ENCODE measurements at regions not wholly inside any gene's neighbourhood (a gene's known extent, or its start where the extent isn't known, plus 50 kb on each side); places are given as distances from the start of the nearest gene placed in this dataset.
A peak's percentile ranks its signal among the peaks of the same experiment; 100 is the strongest.

DNA sequence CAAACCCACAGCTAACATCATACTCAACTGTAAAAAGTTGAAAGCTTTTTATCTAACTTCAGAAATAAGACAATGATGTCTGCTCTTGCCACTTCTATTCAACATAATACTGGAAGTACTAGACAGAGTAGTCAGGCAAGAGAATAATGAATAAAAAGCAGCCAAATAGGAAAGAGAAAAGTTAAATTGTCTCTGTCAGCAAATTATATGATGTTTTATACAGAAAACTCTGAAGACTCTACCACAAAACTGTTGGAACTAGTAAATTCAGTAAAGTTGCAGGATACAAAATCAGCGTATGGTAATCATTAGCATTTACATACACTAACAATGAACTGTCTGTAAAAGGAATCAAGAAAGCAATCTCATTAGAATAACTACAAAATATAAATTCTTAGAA, 752.9 kb upstream of the CT83 start:
- Histone ChIP-seq H3K4me3 (ENCODE audit: low read depth, low read length) (no peak overlapping the region), H3K9ac (ENCODE audit: low read depth, low read length) (no peak overlapping the region), H3K9me3 (ENCODE audit: control insufficient read depth, insufficient read depth, low read length) (no peaks in the 10 kb centered on the region), H3K4me1 (ENCODE audit: control insufficient read depth, insufficient read depth, low read length) (peaks cover 8% of the 10 kb centered on the region; the same call in 1 of the 2 replicates), H3K27me3 (ENCODE audit: control insufficient read depth, insufficient read depth, low read length) (no peaks in the 10 kb centered on the region), H3K27ac (ENCODE audit: low read depth, low read length) (no peak overlapping the region), H3K36me3 (ENCODE audit: control insufficient read depth, insufficient read depth, low read length) (no peaks in the 10 kb centered on the region)

DNA sequence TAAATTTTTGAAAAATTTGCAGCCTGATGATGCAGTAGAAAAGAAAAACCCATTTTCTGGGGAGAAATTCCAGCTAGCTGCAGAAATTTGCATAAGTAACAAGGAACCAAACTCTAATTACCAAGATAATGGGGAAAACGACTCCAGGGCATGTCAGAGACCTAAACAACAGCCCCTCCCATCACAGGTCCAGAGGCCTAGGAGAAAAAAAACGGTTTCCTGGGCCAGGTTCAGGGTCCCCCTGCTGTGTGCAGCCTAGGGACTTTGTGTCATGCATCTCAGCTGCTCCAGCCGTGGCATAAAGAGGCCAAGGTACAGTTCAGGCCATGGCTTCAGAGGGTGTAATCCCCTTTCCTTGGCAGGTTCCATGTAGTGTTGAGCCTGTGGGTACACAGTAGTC, 733.7 kb upstream of the CT83 start:
- H3K27me3 ChIP-seq (ENCODE audit: control insufficient read depth, insufficient read depth, low read length): no peaks in the 10 kb centered on the region
- no peaks in the 10 kb centered on the region for H3K36me3 ChIP-seq (ENCODE audit: control insufficient read depth, insufficient read depth, low read length)
- no peak overlapping the region for H3K9ac ChIP-seq (ENCODE audit: low read depth, low read length)
- H3K27ac ChIP-seq (ENCODE audit: low read depth, low read length): peak overlapping the region; percentile 14
- no peaks in the 10 kb centered on the region for H3K9me3 ChIP-seq (ENCODE audit: control insufficient read depth, insufficient read depth, low read length)
- H3K4me1 ChIP-seq (ENCODE audit: control insufficient read depth, insufficient read depth, low read length): peaks cover 14% of the 10 kb centered on the region
- H3K4me3 ChIP-seq (ENCODE audit: low read depth, low read length): 0 out of 2 replicates have a peak overlapping the region, but pooled peaks have one; percentile 2

DNA sequence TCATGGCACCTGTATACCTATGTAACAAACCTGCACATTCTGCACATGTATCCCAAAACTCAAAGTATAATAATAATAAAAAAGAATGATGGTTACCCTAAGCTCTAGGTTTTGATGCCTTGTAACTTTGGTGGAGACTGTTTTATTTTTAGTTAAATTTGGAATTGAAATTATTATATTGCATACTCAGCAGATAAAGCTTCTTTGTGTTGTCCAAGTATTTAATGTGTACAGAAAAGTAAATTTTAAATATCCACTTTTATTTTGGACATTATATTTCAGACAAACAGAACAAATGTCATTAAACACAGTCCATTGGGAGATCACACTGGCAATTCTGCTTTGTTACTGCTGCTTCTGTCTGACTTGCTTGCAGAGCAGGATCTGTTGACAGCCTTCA, 684.5 kb upstream of the CT83 start:
- Histone ChIP-seq H3K36me3 (ENCODE audit: control insufficient read depth, insufficient read depth, low read length) (no peaks in the 10 kb centered on the region), H3K4me3 (ENCODE audit: low read depth, low read length) (no peak overlapping the region), H3K27me3 (ENCODE audit: control insufficient read depth, insufficient read depth, low read length) (no peaks in the 10 kb centered on the region), H3K9me3 (ENCODE audit: control insufficient read depth, insufficient read depth, low read length) (peaks cover 3% of the 10 kb centered on the region; the same call in 1 of the 2 replicates), H3K27ac (ENCODE audit: low read depth, low read length) (no peak overlapping the region), H3K9ac (ENCODE audit: low read depth, low read length) (no peak overlapping the region), H3K4me1 (ENCODE audit: control insufficient read depth, insufficient read depth, low read length) (no peaks in the 10 kb centered on the region)

DNA sequence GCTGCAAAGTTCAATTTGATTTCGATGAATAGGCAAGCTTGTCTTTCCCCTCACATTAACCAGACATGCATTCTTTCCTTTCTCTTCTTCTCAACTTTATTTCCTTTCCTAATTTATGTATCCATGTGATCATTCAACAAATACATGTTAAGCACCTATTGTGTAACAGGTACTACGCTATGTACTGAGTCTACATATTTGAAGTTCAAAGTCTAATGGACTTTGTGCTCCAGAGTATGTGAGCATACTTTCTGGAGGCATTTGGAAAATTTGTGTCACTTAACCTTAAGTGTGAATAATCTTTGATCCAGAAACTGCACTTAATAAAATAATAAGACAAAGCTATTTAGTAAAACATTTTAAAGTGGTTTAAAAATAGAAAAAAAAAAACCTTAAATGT, 675.3 kb upstream of the CT83 start:
- H3K27me3 ChIP-seq (ENCODE audit: control insufficient read depth, insufficient read depth, low read length): no peaks in the 10 kb centered on the region
- no peaks in the 10 kb centered on the region for H3K4me1 ChIP-seq (ENCODE audit: control insufficient read depth, insufficient read depth, low read length)
- no peaks in the 10 kb centered on the region for H3K36me3 ChIP-seq (ENCODE audit: control insufficient read depth, insufficient read depth, low read length)
- no peaks in the 10 kb centered on the region; the same call in 1 of the 2 replicates for H3K9me3 ChIP-seq (ENCODE audit: control insufficient read depth, insufficient read depth, low read length)
- H3K4me3 ChIP-seq (ENCODE audit: low read depth, low read length): no peak overlapping the region
- no peak overlapping the region for H3K9ac ChIP-seq (ENCODE audit: low read depth, low read length)
- H3K27ac ChIP-seq (ENCODE audit: low read depth, low read length): no peak overlapping the region

DNA sequence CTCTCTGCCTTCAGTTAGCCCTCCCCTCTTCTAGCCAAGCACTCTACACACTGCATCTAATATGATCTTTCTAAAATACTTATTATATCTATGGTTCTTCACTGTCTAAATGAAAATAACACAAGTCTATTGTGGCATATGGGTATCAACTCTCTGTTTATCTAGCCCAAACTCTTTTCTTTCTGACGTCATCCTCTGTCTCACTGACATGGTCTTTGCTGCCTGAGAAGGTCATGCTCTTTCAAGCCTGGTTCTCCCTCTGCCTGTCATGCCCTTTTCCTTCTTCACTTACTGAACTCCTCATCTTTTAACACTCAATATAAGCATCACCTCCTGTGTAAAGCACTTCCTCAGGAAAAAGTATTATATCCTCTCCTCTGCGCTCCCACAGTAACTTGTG, 672.2 kb upstream of the CT83 start:
- Histone ChIP-seq H3K4me1 (ENCODE audit: control insufficient read depth, insufficient read depth, low read length) (no peaks in the 10 kb centered on the region), H3K4me3 (ENCODE audit: low read depth, low read length) (no peak overlapping the region), H3K36me3 (ENCODE audit: control insufficient read depth, insufficient read depth, low read length) (no peaks in the 10 kb centered on the region), H3K27ac (ENCODE audit: low read depth, low read length) (no peak overlapping the region), H3K9ac (ENCODE audit: low read depth, low read length) (no peak overlapping the region), H3K9me3 (ENCODE audit: control insufficient read depth, insufficient read depth, low read length) (no peaks in the 10 kb centered on the region), H3K27me3 (ENCODE audit: control insufficient read depth, insufficient read depth, low read length) (peaks cover 3% of the 10 kb centered on the region; the same call in 1 of the 2 replicates)

DNA sequence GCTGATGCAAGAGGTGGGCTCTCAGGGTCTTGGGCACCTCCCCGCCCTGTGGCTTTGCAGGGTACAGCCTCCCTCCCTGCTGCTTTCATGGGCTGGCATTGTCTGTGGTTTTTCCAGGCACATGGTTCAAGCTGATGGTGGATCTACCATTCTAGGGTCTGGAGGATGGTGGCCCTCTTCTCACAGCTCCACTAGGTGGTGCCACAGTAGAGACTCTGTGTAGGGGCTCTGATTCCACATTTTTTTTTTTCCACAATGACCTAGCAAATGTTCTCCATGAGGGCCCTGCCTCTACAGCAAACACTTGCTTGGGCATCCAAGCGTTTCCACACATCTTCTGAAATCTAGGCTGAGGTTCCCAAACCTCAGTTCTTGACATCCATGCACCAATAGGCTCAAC, 657.9 kb upstream of the CT83 start:
- Histone ChIP-seq H3K27ac (ENCODE audit: low read depth, low read length) (no peak overlapping the region), H3K9me3 (ENCODE audit: control insufficient read depth, insufficient read depth, low read length) (peaks cover 19% of the 10 kb centered on the region), H3K9ac (ENCODE audit: low read depth, low read length) (no peak overlapping the region), H3K4me1 (ENCODE audit: control insufficient read depth, insufficient read depth, low read length) (no peaks in the 10 kb centered on the region), H3K36me3 (ENCODE audit: control insufficient read depth, insufficient read depth, low read length) (no peaks in the 10 kb centered on the region), H3K4me3 (ENCODE audit: low read depth, low read length) (no peak overlapping the region), H3K27me3 (ENCODE audit: control insufficient read depth, insufficient read depth, low read length) (no peaks in the 10 kb centered on the region)

DNA sequence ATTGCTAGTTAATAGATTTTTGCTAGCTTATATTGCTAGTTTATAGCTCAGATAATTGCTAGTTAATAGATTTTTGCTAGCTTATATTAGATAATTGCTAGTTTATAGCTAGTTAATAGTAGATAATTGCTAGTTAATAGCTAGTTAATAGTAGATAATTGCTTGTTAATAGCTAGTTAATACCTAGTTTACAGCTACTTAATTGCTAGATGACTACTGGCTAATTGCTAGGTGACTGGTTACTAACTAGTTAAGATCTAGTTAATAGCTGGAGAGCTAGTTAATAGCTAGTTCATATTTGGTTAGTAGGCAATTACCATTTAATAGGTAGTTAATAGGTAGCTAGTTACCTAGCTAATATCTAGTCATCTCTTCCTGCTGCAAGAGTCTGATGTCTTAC, 633.8 kb upstream of the CT83 start:
- Histone ChIP-seq H3K27ac (ENCODE audit: low read depth, low read length) (no peak overlapping the region), H3K4me1 (ENCODE audit: control insufficient read depth, insufficient read depth, low read length) (no peaks in the 10 kb centered on the region), H3K27me3 (ENCODE audit: control insufficient read depth, insufficient read depth, low read length) (no peaks in the 10 kb centered on the region), H3K9ac (ENCODE audit: low read depth, low read length) (no peak overlapping the region), H3K4me3 (ENCODE audit: low read depth, low read length) (peak overlapping the region; percentile 35; the same call in 1 of the 2 replicates), H3K36me3 (ENCODE audit: control insufficient read depth, insufficient read depth, low read length) (no peaks in the 10 kb centered on the region), H3K9me3 (ENCODE audit: control insufficient read depth, insufficient read depth, low read length) (peaks cover 51% of the 10 kb centered on the region)

DNA sequence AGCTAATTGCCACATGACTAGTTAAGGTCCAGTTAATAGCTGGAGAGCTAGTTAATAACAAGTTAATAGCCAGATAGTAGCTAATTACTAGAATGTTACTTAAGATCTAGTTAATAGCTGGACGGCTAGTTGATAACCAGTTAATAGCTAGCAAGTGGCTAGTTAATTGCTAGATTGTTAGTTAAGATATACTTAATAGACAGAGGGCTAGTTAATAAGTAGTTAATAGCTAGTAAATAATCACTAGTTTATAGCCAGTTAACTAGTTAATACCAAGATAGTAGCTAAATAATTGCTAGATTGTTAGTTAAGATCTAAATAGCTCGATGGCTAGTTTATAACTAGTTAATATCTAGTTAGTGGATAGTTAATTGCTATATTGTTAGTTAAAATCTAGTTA, 632.6 kb upstream of the CT83 start:
- Histone ChIP-seq H3K4me1 (ENCODE audit: control insufficient read depth, insufficient read depth, low read length) (no peaks in the 10 kb centered on the region), H3K27ac (ENCODE audit: low read depth, low read length) (no peak overlapping the region), H3K9me3 (ENCODE audit: control insufficient read depth, insufficient read depth, low read length) (peaks cover 51% of the 10 kb centered on the region)

DNA sequence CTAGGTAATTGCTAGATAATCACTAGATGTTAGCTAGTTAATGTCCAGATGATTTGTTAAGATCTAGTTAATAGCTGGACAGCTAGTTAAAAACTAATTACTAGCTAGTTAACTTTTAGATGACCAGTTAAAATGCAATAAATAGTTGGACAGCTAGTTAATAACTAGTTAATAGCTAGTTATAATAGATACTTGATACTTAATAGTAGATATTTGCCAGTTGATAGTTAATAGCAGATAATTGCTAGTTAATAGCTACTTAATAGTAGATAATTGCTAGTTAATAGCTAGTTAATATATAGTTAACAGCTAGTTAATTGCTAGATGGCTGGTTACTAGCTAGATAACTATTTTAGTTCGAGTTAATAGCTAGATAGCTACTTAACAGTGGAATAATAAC, 631.4 kb upstream of the CT83 start:
- no peak overlapping the region for H3K27ac ChIP-seq (ENCODE audit: low read depth, low read length)
- no peaks in the 10 kb centered on the region for H3K36me3 ChIP-seq (ENCODE audit: control insufficient read depth, insufficient read depth, low read length)
- no peaks in the 10 kb centered on the region for H3K4me1 ChIP-seq (ENCODE audit: control insufficient read depth, insufficient read depth, low read length)
- H3K9me3 ChIP-seq (ENCODE audit: control insufficient read depth, insufficient read depth, low read length): peaks cover 51% of the 10 kb centered on the region
- H3K27me3 ChIP-seq (ENCODE audit: control insufficient read depth, insufficient read depth, low read length): no peaks in the 10 kb centered on the region
- H3K9ac ChIP-seq (ENCODE audit: low read depth, low read length): no peak overlapping the region
- 0 out of 2 replicates have a peak overlapping the region, but pooled peaks have one; percentile 20 for H3K4me3 ChIP-seq (ENCODE audit: low read depth, low read length)

More for the DNA sequence above, 632.6 kb upstream of the CT83 start:
- H3K4me3 ChIP-seq (ENCODE audit: low read depth, low read length): peak overlapping the region; percentile 35; the same call in 1 of the 2 replicates
- no peaks in the 10 kb centered on the region for H3K36me3 ChIP-seq (ENCODE audit: control insufficient read depth, insufficient read depth, low read length)
- H3K9ac ChIP-seq (ENCODE audit: low read depth, low read length): no peak overlapping the region
- H3K27me3 ChIP-seq (ENCODE audit: control insufficient read depth, insufficient read depth, low read length): no peaks in the 10 kb centered on the region

DNA sequence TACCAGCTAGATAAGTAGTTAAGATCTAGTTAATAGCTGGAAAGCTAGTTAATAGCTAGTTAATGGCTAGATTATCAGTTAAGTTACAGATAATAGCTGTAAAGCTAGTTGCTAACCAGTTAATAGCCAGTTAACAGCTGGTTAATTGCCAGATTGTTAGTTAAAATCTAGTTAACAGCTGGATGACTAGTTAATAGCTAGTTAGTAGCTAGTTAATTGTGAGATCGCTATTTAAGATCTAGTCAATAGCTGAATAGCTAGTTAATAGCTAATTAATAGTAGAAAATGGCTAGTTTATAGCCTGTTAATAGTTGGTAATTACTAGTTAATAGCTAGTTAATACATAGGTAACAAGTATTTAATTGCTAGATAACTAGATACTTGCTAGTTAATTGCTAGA, 630.5 kb upstream of the CT83 start:
- no peak overlapping the region for H3K9ac ChIP-seq (ENCODE audit: low read depth, low read length)
- peaks cover 51% of the 10 kb centered on the region for H3K9me3 ChIP-seq (ENCODE audit: control insufficient read depth, insufficient read depth, low read length)

DNA sequence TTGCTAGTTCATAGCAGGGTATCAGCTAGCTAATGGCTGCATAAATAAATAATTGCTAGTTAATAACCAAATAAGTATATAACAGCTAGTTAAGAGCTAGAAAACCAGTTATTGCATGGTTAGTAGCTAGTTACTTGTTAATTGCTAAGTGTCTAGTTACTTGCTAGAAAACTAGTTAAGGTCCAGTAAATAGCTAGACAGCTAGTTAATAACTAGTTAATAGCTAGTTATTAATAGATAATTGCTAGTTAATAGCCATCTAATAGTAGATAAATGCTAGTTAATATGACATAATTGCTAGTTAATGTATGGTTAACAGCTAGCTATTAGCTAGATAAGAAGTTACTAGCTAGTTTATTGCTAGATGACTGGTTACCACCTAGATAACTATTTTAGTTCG, 629.9 kb upstream of the CT83 start:
- H3K9me3 ChIP-seq (ENCODE audit: control insufficient read depth, insufficient read depth, low read length): peaks cover 51% of the 10 kb centered on the region
- H3K36me3 ChIP-seq (ENCODE audit: control insufficient read depth, insufficient read depth, low read length): no peaks in the 10 kb centered on the region
- no peak overlapping the region for H3K27ac ChIP-seq (ENCODE audit: low read depth, low read length)
- H3K9ac ChIP-seq (ENCODE audit: low read depth, low read length): no peak overlapping the region
- H3K27me3 ChIP-seq (ENCODE audit: control insufficient read depth, insufficient read depth, low read length): no peaks in the 10 kb centered on the region
- peak overlapping the region; percentile 24; the same call in 1 of the 2 replicates for H3K4me3 ChIP-seq (ENCODE audit: low read depth, low read length)
- no peaks in the 10 kb centered on the region for H3K4me1 ChIP-seq (ENCODE audit: control insufficient read depth, insufficient read depth, low read length)

More for the DNA sequence above, 630.5 kb upstream of the CT83 start:
- Histone ChIP-seq H3K4me1 (ENCODE audit: control insufficient read depth, insufficient read depth, low read length) (no peaks in the 10 kb centered on the region), H3K4me3 (ENCODE audit: low read depth, low read length) (peak overlapping the region; percentile 32; the same call in 1 of the 2 replicates), H3K27me3 (ENCODE audit: control insufficient read depth, insufficient read depth, low read length) (no peaks in the 10 kb centered on the region), H3K27ac (ENCODE audit: low read depth, low read length) (no peak overlapping the region), H3K36me3 (ENCODE audit: control insufficient read depth, insufficient read depth, low read length) (no peaks in the 10 kb centered on the region)

DNA sequence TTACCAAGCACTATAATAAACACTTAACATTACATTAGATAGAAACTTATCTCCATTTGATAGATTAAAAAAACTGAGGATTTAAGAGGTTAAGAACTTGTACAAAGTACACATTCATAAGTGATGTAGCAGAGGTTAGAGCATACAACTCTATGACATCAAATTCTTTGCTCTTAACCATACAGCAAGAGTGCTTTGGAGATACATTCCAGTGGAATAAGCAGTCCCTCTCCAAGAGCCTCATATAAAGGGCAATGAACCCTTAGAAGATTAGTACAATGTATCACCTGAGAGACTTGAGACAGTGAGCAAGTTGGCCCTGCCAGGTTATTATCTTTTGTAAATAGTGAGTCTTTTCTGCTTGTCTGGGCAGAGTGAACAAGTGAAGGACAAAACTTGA, 600.4 kb upstream of the CT83 start:
- no peaks in the 10 kb centered on the region for H3K9me3 ChIP-seq (ENCODE audit: control insufficient read depth, insufficient read depth, low read length)
- H3K27me3 ChIP-seq (ENCODE audit: control insufficient read depth, insufficient read depth, low read length): no peaks in the 10 kb centered on the region
- H3K4me3 ChIP-seq (ENCODE audit: low read depth, low read length): no peak overlapping the region
- no peak overlapping the region for H3K27ac ChIP-seq (ENCODE audit: low read depth, low read length)
- H3K4me1 ChIP-seq (ENCODE audit: control insufficient read depth, insufficient read depth, low read length): no peaks in the 10 kb centered on the region
- H3K9ac ChIP-seq (ENCODE audit: low read depth, low read length): no peak overlapping the region
- H3K36me3 ChIP-seq (ENCODE audit: control insufficient read depth, insufficient read depth, low read length): no peaks in the 10 kb centered on the region

Data from HUES48 (cell line).